ENCODE measurements at regions not wholly inside any gene's neighbourhood (a gene's known extent, or its start where the extent isn't known, plus 50 kb on each side); places are given as distances from the start of the nearest gene placed in this dataset.
"Not testable (repeated sequence)": the region's sequence is repeated elsewhere in the genome, so short reads cannot be mapped to it uniquely, and the experiment has no call there.

DNA sequence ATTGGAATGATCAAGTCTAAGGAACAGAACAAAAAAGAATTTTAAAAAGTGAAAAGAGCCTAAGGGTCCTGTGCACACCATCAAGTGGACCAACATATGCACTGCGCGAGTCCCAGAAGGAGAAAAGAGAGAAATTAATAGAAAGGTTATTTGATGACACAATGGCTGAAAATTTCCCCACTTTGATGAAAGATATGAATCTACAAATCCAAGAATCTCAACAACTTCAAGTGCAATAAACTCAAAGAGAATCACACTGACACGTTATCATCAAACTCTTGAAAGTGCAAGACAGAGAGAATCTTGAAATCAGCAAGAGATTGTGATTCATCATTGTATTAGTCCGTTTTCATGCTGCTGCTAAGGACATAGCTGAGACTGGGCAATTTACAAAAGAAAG is 230.8 kb downstream of the ADAMTS15 start:
- no peak for DNase-seq

DNA sequence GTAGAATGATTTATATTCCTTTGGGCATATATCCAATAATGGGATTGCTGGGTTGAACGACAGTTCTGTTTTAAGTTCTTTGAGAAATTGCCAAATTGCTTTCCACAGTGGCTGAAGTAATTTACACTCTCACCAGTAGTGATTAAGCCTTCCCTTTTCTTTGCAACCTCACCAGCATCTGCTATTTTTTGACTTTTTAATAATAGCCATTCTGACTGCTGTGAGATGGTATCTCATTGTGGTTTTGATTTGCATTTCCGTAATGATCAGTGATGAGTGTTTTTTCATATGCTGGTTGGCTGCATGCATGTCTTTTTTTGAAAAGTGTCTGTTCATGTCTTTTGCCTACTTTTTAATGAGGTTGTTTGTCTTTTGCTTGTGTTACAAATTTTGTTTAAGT is 233.8 kb downstream of the SNX19 start:
- not testable (repeated sequence) for DNase-seq

- no peak for DNase-seq
Observed at GRCh38 chr11:130689222-130689908, 226.9 kb downstream of the SNX19 start.

DNA sequence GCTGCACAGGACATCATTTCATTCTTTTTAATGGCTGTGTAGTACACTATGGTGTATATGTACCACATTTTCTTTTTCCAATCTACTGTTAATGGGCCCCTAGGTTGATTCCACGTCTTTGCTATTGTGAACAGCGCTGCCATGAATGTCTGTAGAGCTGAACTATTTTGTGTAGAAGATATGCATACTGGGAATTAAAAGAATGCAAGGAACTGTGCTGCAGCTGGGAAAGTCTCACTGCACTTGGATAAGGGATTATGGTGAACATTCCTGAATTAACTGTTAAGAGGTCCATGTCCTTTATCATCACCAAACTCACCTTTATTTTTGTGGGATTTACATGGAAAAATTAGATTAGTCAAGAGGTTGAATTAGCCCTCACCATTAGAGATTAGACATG is 224.7 kb downstream of the SNX19 start:
- no peak for DNase-seq

DNA sequence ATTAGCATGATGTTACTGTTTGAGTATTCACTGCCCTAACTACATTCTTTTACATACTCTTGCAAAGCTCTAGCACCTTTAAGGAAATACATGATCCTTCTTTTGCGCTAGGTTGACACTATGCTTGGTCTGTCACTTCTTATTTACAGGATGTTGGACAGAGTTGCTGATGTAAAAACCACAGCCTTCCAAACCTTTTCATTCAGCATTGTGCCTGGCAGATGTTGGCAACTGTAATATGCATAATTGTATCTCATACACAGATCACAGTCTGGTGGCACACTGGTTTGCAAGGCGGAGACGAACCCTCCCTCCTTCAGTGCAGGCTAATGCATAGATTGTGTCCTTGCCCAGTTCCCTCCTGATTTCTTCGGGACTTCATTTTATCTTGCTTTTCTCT is 224.1 kb downstream of the SNX19 start:
- no peak for DNase-seq

- DNase-seq, result no peak
Observed at GRCh38 chr11:130693543-130693942, 222.7 kb downstream of the SNX19 start.

GRCh38 chr11:130694488-130695045 is 221.7 kb downstream of the SNX19 start:
- no peak for DNase-seq

GRCh38 chr11:130698174-130698573 is 218.1 kb downstream of the SNX19 start:
- DNase-seq, result no peak

GRCh38 chr11:130699561-130699960 is 216.7 kb downstream of the SNX19 start:
- DNase-seq, result no peak

GRCh38 chr11:130700092-130700491 is 216.2 kb downstream of the SNX19 start:
- no peak for DNase-seq

DNA sequence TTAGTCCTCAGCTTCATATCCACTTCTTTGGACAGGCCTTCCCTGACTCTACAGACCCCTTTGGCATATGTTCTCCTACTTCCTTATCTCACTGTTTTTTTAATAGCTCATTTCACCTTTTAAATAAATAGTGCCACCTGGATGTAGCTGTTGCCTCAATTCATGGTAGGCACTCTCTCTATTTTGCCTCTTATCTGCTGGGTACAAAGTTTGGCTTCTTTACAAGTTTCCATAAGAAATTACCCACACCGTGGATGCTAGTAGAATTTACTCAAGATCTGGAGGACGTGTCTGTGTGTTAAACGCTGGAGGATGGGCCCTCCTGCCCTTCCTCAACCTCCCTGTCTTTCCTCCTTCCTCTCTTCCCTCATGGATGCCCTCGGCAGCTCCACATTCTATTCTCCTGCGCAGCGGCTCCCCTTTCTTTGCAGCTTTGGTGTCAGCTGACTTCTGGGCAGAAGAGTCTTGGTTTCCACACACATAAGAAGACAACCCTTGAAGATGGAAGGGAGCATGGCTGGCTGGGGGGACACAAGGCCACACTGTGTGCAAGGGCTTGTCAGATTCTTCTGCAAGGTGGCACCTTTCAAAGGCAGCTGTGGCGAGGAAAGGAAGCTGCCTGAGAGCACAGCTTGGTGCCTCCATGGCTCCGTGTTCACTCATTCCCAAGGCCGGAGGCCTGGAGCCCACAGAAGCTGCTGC is 212.6 kb downstream of the SNX19 start:
- DNase-seq, result no peak

- no peak for DNase-seq
Observed at GRCh38 chr11:130705670-130706421, 210.4 kb downstream of the SNX19 start.

DNA sequence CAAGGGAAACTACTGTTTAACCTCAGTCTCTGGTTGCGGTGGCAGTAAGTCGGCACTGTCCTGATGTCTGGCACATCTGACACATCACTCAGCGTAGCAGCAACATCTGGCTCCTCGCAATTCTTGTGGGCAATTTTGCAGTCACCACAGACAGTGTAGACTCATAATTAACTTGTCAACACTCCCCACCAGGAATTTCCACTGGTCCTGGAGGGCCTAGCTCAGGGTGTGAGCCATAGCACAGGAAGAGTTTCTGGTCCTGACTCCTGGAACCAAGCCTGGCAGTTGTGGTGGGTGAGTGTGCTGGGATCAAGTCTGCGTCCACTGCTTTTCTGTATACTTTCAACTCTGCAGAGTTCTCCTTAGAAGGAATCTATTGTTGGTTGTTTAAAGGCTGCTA is 209.7 kb downstream of the SNX19 start:
- DNase-seq, result no peak

DNA sequence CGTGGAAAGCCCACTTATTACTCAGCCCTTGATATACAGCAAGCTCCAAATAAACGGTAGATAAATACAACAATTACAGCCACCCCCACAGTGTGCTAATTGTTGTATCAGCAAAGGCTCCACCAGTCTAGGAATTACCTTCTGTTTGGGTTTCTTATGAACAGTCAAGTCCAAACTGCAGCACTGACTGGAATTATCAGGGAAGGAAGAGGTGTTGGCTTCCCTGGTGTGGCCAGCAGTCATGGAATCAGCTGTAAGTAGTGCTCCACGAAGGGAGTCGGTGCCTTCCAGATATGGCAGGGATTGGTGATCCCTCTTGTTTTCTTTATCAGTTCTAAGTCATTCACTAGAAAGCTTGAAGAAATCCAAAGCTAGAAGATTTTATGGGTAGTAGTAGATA is 209.1 kb downstream of the SNX19 start:
- no peak for DNase-seq

- no peak for DNase-seq
Observed at GRCh38 chr11:130709531-130709930, 206.7 kb downstream of the SNX19 start.

- no peak for DNase-seq
Observed at GRCh38 chr11:130710021-130710420, 206.3 kb downstream of the SNX19 start.

DNA sequence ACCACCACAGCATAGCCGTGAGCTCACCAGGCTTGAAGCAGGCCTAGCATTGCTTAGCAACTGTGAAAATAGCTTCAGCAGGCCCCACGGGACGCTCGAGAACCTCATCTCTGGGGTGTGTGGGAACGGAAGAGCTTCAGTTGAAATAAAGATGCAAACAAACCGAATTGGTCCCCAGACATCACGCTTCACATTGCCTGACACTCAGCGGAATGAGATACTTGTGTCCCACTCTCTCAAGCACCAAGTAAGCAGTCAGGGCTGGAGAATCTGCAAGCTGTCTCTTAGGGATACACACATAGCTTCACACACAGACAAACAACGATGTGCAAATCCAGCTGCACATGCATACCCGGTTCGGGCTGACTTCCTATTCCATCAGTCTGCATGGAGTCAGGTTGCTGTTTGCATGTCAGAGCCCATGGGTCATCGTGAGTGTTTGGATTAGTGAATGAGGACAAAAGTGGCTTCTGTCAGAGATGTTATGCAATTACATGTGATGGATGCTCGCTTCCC is 205.7 kb downstream of the SNX19 start:
- DNase-seq, result no peak

- no peak for DNase-seq
Observed at GRCh38 chr11:130711193-130711592, 205.1 kb downstream of the SNX19 start.

DNA sequence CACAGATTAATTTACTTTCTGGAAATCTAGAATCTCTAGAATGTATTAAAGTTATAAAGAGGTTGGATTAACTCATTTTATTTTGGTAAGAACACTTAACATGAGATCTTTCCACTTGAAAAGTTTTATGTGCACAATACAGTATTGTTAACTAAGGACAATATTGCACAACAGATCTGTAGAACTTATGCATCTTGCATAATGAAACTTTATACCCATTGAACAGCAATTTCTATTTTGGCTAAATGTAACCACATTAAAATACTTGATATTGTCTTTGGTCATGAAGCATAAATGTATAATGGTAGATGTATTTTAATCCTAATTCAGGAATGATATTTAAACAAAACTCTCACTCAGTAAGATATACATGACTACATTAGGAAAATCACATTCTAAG is 203.8 kb downstream of the SNX19 start:
- no peak for DNase-seq

GRCh38 chr11:130715085-130715876 is 201.0 kb downstream of the SNX19 start:
- no peak for DNase-seq

GRCh38 chr11:130715877-130716220 is 200.4 kb downstream of the SNX19 start:
- DNase-seq, result no peak

DNA sequence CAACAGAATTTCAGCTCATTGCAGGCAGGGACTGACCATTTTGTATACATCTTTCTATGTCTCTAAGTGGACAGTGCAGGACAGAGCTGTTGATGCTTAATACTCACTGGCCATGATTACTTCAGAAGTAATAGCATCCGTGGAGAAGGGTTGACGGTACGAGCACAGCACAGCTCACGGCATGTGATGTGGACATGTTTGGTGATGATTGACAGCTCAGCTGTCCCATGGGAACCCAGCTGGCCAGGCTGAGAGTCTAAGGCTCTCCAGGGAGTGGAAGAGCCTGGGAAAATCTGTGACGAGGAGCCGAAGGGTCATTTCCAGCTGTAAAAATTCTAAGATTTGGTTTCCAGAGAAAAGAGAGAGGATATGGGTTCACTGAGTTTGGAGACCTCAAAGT is 198.2 kb downstream of the SNX19 start:
- no peak for DNase-seq
